ENCODE measurements at regions not wholly inside any gene's neighbourhood (a gene's known extent, or its start where the extent isn't known, plus 50 kb on each side); places are given as distances from the start of the nearest gene placed in this dataset.

GRCh38 chr6:163744256-163744925 lies 329.9 kb downstream of the QKI start:
- no peak for TF ChIP-seq EZH2phosphoT487 (IDR thresholded peaks at IDR 0.05; ENCODE audit: low read length)
- TF ChIP-seq CTCF (IDR thresholded peaks at IDR 0.05; ENCODE audit: low read length) = no peak
- no peak for TF ChIP-seq EZH2 (optimal IDR thresholded peaks at IDR 0.05; ENCODE audit: low read depth, low read length)

Measured in MM.1S (cell line).